Panc1 (cell line): ENCODE measurements at regions not wholly inside any gene's neighbourhood (a gene's known extent, or its start where the extent isn't known, plus 50 kb on each side); places are given as distances from the start of the nearest gene placed in this dataset.

Experiments
- ATAC-seq: fragments of 200-7000 bp; cut with Tn5 transposase; 2 replicates; pipeline ENCODE4 v1.9.1; 2020; ENCODE audit warnings: mild to moderate bottlenecking, moderate library complexity
- BruUV-seq: library from RNA; stranded (reverse); fragments of 400-500 nt; replicated peaks from 2 replicates; lab custom pipeline; 2021; lab: Mats Ljungman, UMichigan
- CTCF ChIA-PET: fragments of 300-600 bp; sonication (Branson Sonifier 250); formaldehyde crosslinking; loops from one replicate; lab custom pipeline; 2022; ENCODE audit warnings: antibody characterized with exemption; lab: Charles Lee
- POLR2A ChIA-PET: fragments of 300-600 bp; sonication (Branson Sonifier 250); formaldehyde crosslinking; loops from one replicate; lab custom pipeline; 2022; ENCODE audit warnings: antibody characterized with exemption; lab: Charles Lee
- DNase-seq: peaks from one replicate; pipeline ENCODE4 v3.0.0-alpha.2; 2010; ENCODE audit warnings: low read depth, low spot score
- H3K27ac ChIP-seq: 2 replicates; pipeline ENCODE4 v1.5.1; 2011; ENCODE audit warnings: mild to moderate bottlenecking, low read length, inconsistent platforms
- H3K27me3 ChIP-seq: fragments of 200-500 bp; sonication (Bioruptor generic); 2 replicates; pipeline ENCODE4 v1.6.0; 2014; ENCODE audit warnings: low read length, inconsistent platforms; ENCODE audit not compliant: control insufficient read depth, insufficient read depth
- H3K36me3 ChIP-seq: fragments of 200-500 bp; sonication (Bioruptor generic); 2 replicates; pipeline ENCODE4 v1.5.1; 2014; ENCODE audit warnings: inconsistent platforms, mild to moderate bottlenecking, low read length, moderate library complexity; ENCODE audit not compliant: control insufficient read depth, insufficient read depth
- H3K4me1 ChIP-seq: 2 replicates; pipeline ENCODE4 v1.5.1; 2011; ENCODE audit warnings: inconsistent platforms, mild to moderate bottlenecking, low read length, moderate library complexity; ENCODE audit not compliant: control insufficient read depth, insufficient read depth
- H3K4me3 ChIP-seq, 2 experiments: 2 replicates each; pipeline ENCODE4 v1.5.1; 2011 to 2012; ENCODE audit warnings: low read depth in 2 of 2, low read length in 2 of 2, mild to moderate bottlenecking in 2 of 2, inconsistent platforms in 1 of 2, moderate library complexity in 1 of 2
- H3K9me3 ChIP-seq: fragments of 200-500 bp; sonication (Bioruptor generic); 2 replicates; pipeline ENCODE4 v1.5.1; 2014; ENCODE audit warnings: low read depth, mild to moderate bottlenecking, inconsistent platforms, low read length, moderate library complexity; ENCODE audit not compliant: control insufficient read depth, insufficient read depth
- POLR2AphosphoS5 ChIP-seq: IDR thresholded peaks from 2 replicates; pipeline ENCODE4 v1.6.1; 2012; ENCODE audit warnings: mild to moderate bottlenecking, low read depth, low read length, moderate library complexity
- REST ChIP-seq, 2 experiments: IDR thresholded peaks; 2 replicates each; pipeline ENCODE4 v1.6.1; 2011 to 2012; ENCODE audit warnings: low read depth in 2 of 2, control low read depth in 1 of 2, low read length in 1 of 2, mild to moderate bottlenecking in 1 of 2, moderate library complexity in 1 of 2; ENCODE audit not compliant: insufficient read depth in 1 of 2
- SIN3A ChIP-seq: IDR thresholded peaks from 2 replicates; pipeline ENCODE4 v1.6.1; 2012; ENCODE audit warnings: low read depth, mild to moderate bottlenecking, low read length, moderate library complexity, borderline replicate concordance; ENCODE audit not compliant: insufficient read depth
- TCF7L2 ChIP-seq: IDR thresholded peaks from 2 replicates; pipeline ENCODE4 v1.6.1; 2011; ENCODE audit warnings: mild to moderate bottlenecking, low read depth, low read length, inconsistent platforms
- in situ Hi-C: cut with HindIII; loops from 2 replicates; pipeline ENCODE4 v1.10.0; 2016; ENCODE audit warnings: low sequenced_read_pairs, low pct_unique_long_range_greater_than_20kb
- intact Hi-C: fragments of 100-400 bp; cut with micrococcal nuclease; formaldehyde crosslinking; loops from one replicate; pipeline ENCODE4 v1.10.0; 2022; ENCODE audit not compliant: unreplicated experiment
- TF ChIP-seq, protein P1 (sequence below): fragments of 450-650 bp; IDR thresholded peaks from 2 replicates; pipeline ENCODE4 v1.5.1; 2017; ENCODE audit warnings: mild to moderate bottlenecking

DNA sequence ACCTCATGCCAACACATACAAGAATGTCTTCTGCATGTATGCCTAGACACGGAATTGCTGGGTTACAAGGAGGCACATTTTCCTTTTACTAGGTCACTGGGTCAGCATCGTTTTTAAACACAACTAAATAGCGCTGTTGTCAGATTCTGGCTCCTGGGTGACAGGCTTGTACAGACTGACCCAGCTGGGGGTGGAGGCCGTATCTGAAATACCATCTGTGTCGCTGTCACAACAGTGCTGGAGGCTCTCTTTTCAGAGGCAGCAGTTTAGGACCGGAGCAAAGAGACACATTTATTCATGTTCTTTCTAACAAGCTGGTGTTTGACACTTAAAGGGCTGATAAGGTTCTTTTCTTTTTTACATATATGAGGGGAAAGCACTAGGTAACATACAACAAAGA lies 403.0 kb upstream of the ASIC2 start:
- Histone ChIP-seq H3K4me3 (no peak overlapping the region), H3K27ac (no peak overlapping the region), H3K27me3 (no peaks in the 10 kb centered on the region; the same call in 1 of the 2 replicates), H3K4me1 (no peaks in the 10 kb centered on the region), H3K9me3 (no peaks in the 10 kb centered on the region), H3K36me3 (no peaks in the 10 kb centered on the region)
- ATAC-seq (no peak), DNase-seq (no peak)
- TF ChIP-seq SIN3A (no peak), REST (IDR thresholded peaks at IDR 0.05; ENCODE audit: insufficient read depth in 1 of 2, low read depth in 2 of 2, low read length in 1 of 2) (no peak), TCF7L2 (no peak), POLR2AphosphoS5 (no peak)
- TF ChIP-seq, protein P1, sequence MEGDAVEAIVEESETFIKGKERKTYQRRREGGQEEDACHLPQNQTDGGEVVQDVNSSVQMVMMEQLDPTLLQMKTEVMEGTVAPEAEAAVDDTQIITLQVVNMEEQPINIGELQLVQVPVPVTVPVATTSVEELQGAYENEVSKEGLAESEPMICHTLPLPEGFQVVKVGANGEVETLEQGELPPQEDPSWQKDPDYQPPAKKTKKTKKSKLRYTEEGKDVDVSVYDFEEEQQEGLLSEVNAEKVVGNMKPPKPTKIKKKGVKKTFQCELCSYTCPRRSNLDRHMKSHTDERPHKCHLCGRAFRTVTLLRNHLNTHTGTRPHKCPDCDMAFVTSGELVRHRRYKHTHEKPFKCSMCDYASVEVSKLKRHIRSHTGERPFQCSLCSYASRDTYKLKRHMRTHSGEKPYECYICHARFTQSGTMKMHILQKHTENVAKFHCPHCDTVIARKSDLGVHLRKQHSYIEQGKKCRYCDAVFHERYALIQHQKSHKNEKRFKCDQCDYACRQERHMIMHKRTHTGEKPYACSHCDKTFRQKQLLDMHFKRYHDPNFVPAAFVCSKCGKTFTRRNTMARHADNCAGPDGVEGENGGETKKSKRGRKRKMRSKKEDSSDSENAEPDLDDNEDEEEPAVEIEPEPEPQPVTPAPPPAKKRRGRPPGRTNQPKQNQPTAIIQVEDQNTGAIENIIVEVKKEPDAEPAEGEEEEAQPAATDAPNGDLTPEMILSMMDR = no peak
- intact Hi-C loops (no loop called here), in situ Hi-C loops (no loop called here)
- CTCF ChIA-PET = no interaction called here
- no TSS peak for BruUV-seq
- POLR2A ChIA-PET = no interaction called here

GRCh38 chr17:33697557-33697956 lies 404.5 kb upstream of the ASIC2 start:
- CTCF ChIA-PET = no interaction called here
- no peaks in the 10 kb centered on the region for H3K36me3 ChIP-seq
- no peak overlapping the region for H3K27ac ChIP-seq
- ATAC-seq (no peak), DNase-seq (no peak)
- H3K27me3 ChIP-seq = peaks cover 4% of the 10 kb centered on the region; the same call in 1 of the 2 replicates
- POLR2A ChIA-PET = no interaction called here
- intact Hi-C loops (no loop called here), in situ Hi-C loops (no loop called here)
- no peak overlapping the region for H3K4me3 ChIP-seq
- BruUV-seq = no TSS peak
- no peaks in the 10 kb centered on the region for H3K9me3 ChIP-seq
- TF ChIP-seq REST (IDR thresholded peaks at IDR 0.05; ENCODE audit: insufficient read depth in 1 of 2, low read depth in 2 of 2, low read length in 1 of 2) (no peak), SIN3A (no peak), TCF7L2 (no peak), POLR2AphosphoS5 (no peak)
- TF ChIP-seq, protein P1 = no peak
- H3K4me1 ChIP-seq = no peaks in the 10 kb centered on the region
